ENCODE measurements at regions not wholly inside any gene's neighbourhood (a gene's known extent, or its start where the extent isn't known, plus 50 kb on each side); places are given as distances from the start of the nearest gene placed in this dataset.

DNA sequence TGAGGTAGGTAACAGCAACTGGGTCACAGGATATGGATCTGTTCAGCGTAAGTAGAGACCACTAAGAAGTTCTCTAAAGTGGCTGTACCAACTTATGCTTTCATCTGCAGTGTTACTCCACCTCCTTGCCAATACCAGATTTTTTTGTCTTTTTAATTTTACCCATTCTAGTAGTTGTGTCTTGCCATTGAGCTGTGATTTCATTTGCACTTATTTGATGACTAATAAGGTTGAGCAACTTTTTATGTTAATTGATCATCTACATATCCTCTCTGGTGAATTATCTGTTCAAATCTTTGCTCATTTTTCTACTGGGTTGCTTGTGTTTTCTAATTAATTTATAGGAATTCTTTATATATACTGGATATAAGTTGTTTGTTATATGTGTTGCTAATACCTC is 82.9 kb downstream of the OGFRL1 start:
- Histone ChIP-seq H3K36me3 (no peaks in the 10 kb centered on the region), H3K9ac (no peak overlapping the region), H2AFZ (replicated peaks) (no peak overlapping the region), H3K9me3 (ENCODE audit: low read depth) (no peaks in the 10 kb centered on the region), H3K27ac (no peak overlapping the region), H3K4me1 (no peaks in the 10 kb centered on the region), H3K4me2 (no peak overlapping the region), H3K27me3 (no peaks in the 10 kb centered on the region), H3F3A (ENCODE audit: low read depth) (no peaks in the 10 kb centered on the region), H3K4me3 (no peak overlapping the region), H4K20me1 (ENCODE audit: low read depth) (no peaks in the 10 kb centered on the region), H3K79me2 (ENCODE audit: low read depth) (no peaks in the 10 kb centered on the region)
- no peak overlapping the region for H3K27ac Mint-ChIP-seq
- no peak for DNase-seq (ENCODE audit: low spot score)
- H3K4me1 Mint-ChIP-seq = no peaks in the 10 kb centered on the region
- H3K9me3 Mint-ChIP-seq = no peaks in the 10 kb centered on the region
- H3K36me3 Mint-ChIP-seq = peaks cover 58% of the 10 kb centered on the region
- TF ChIP-seq EZH2phosphoT487 (IDR thresholded peaks at IDR 0.05) = no peak
- no peak for TF ChIP-seq EZH2 (IDR thresholded peaks at IDR 0.05)
- TF ChIP-seq, protein P1, sequence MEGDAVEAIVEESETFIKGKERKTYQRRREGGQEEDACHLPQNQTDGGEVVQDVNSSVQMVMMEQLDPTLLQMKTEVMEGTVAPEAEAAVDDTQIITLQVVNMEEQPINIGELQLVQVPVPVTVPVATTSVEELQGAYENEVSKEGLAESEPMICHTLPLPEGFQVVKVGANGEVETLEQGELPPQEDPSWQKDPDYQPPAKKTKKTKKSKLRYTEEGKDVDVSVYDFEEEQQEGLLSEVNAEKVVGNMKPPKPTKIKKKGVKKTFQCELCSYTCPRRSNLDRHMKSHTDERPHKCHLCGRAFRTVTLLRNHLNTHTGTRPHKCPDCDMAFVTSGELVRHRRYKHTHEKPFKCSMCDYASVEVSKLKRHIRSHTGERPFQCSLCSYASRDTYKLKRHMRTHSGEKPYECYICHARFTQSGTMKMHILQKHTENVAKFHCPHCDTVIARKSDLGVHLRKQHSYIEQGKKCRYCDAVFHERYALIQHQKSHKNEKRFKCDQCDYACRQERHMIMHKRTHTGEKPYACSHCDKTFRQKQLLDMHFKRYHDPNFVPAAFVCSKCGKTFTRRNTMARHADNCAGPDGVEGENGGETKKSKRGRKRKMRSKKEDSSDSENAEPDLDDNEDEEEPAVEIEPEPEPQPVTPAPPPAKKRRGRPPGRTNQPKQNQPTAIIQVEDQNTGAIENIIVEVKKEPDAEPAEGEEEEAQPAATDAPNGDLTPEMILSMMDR (IDR thresholded peaks at IDR 0.05) = no peak
- no peaks in the 10 kb centered on the region for H3K27me3 Mint-ChIP-seq (ENCODE audit: insufficient read depth, low read depth)
- H3K4me3 Mint-ChIP-seq = no peak overlapping the region

DNA sequence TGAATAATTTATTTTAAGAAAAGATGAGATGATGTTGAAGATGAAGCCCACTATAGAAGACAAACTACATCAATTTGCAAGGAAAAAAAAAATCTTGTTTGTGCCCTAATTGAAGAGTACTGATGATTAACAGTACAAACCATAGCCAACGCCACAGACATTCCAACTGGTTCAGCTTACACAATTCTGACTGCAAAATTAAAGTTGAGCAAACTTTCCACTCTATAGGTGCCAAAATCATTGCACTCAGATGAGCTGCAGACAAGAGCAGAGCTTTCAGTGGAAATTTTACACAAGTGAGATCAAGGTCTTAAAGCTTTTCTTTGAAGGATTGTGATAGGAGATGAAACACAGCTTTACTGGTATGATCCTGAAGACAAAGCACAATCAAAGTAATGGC is 85.3 kb downstream of the OGFRL1 start:
- DNase-seq (ENCODE audit: low spot score) = no peak
- no peaks in the 10 kb centered on the region for H3K9me3 Mint-ChIP-seq
- no peak overlapping the region for H3K4me3 Mint-ChIP-seq
- no peaks in the 10 kb centered on the region for H3K27me3 Mint-ChIP-seq (ENCODE audit: insufficient read depth, low read depth)
- H2AFZ ChIP-seq (replicated peaks) = no peak overlapping the region
- TF ChIP-seq EZH2 (IDR thresholded peaks at IDR 0.05) (no peak), EZH2phosphoT487 (IDR thresholded peaks at IDR 0.05) (no peak)
- TF ChIP-seq, protein P1 (IDR thresholded peaks at IDR 0.05) = no peak
- H3F3A ChIP-seq (ENCODE audit: low read depth) = no peaks in the 10 kb centered on the region
- no peaks in the 10 kb centered on the region for H3K79me2 ChIP-seq (ENCODE audit: low read depth)
- H3K9me3 ChIP-seq (ENCODE audit: low read depth) = no peaks in the 10 kb centered on the region
- no peak overlapping the region for H3K4me3 ChIP-seq
- no peaks in the 10 kb centered on the region for H3K4me1 Mint-ChIP-seq
- no peak overlapping the region for H3K27ac ChIP-seq
- no peak overlapping the region for H3K4me2 ChIP-seq
- H3K27ac Mint-ChIP-seq = no peak overlapping the region
- no peaks in the 10 kb centered on the region for H4K20me1 ChIP-seq (ENCODE audit: low read depth)
- no peak overlapping the region for H3K9ac ChIP-seq
- peaks cover 50% of the 10 kb centered on the region for H3K36me3 Mint-ChIP-seq
- no peaks in the 10 kb centered on the region for H3K27me3 ChIP-seq
- no peaks in the 10 kb centered on the region for H3K36me3 ChIP-seq
- H3K4me1 ChIP-seq = no peaks in the 10 kb centered on the region

DNA sequence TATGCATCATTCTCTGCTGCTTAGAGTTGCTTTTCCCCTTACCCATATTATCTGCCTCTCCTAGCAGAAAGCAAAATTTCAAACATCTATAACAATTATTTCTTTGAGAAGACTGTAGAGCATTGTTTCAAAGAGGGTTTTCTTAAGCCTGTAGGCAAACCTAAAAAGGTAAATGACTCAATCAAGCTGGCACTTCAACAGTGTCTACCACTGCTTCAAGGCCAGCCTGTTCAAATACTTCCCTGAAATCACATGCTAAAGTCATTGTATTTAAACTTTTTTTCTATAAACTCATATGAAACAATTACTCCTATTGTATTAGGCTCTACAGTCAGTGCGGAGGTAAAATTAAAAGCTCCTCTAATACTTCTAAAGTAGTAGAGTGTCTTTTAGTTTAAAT is 87.1 kb downstream of the OGFRL1 start:
- Histone ChIP-seq H3F3A (ENCODE audit: low read depth) (no peaks in the 10 kb centered on the region), H3K36me3 (no peaks in the 10 kb centered on the region), H3K4me1 (no peaks in the 10 kb centered on the region), H3K79me2 (ENCODE audit: low read depth) (no peaks in the 10 kb centered on the region), H3K27ac (no peak overlapping the region), H4K20me1 (ENCODE audit: low read depth) (no peaks in the 10 kb centered on the region), H3K9me3 (ENCODE audit: low read depth) (no peaks in the 10 kb centered on the region), H3K9ac (no peak overlapping the region), H3K4me2 (no peak overlapping the region), H3K4me3 (no peak overlapping the region), H2AFZ (replicated peaks) (no peak overlapping the region), H3K27me3 (no peaks in the 10 kb centered on the region)
- Mint-ChIP-seq H3K36me3 (peaks cover 46% of the 10 kb centered on the region), H3K4me1 (no peaks in the 10 kb centered on the region), H3K27ac (no peak overlapping the region), H3K4me3 (no peak overlapping the region), H3K9me3 (no peaks in the 10 kb centered on the region), H3K27me3 (ENCODE audit: insufficient read depth, low read depth) (no peaks in the 10 kb centered on the region)
- no peak for DNase-seq (ENCODE audit: low spot score)
- TF ChIP-seq EZH2phosphoT487 (IDR thresholded peaks at IDR 0.05) (no peak), EZH2 (IDR thresholded peaks at IDR 0.05) (no peak)
- TF ChIP-seq, protein P1 (IDR thresholded peaks at IDR 0.05) = no peak

DNA sequence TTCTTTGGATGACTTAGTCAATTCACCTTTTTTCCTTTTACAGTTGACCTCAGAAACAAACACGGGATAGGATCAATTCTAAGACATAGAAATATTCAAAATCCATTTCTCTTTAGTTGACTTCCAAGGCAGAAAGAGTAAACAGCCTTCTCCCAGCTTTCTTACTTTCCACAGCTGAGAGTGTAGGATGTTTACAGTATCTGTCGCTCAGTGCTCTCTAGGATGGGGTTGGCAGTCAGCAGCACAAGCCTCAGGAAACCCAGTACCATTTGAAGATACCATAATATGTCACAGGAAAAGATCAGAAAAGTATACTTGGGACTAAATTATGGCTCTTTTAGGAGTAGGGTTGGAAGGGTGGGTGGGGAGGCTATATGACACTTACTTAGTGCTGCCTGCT is 88.2 kb downstream of the OGFRL1 start:
- no peak overlapping the region for H3K27ac Mint-ChIP-seq
- Histone ChIP-seq H3F3A (ENCODE audit: low read depth) (no peaks in the 10 kb centered on the region), H3K79me2 (ENCODE audit: low read depth) (no peaks in the 10 kb centered on the region), H3K27ac (no peak overlapping the region), H2AFZ (replicated peaks) (no peak overlapping the region), H3K27me3 (no peaks in the 10 kb centered on the region), H4K20me1 (ENCODE audit: low read depth) (no peaks in the 10 kb centered on the region), H3K4me1 (no peaks in the 10 kb centered on the region), H3K9ac (no peak overlapping the region), H3K36me3 (no peaks in the 10 kb centered on the region), H3K4me3 (no peak overlapping the region), H3K4me2 (no peak overlapping the region), H3K9me3 (ENCODE audit: low read depth) (no peaks in the 10 kb centered on the region)
- TF ChIP-seq EZH2phosphoT487 (IDR thresholded peaks at IDR 0.05) = no peak
- no peak for TF ChIP-seq EZH2 (IDR thresholded peaks at IDR 0.05)
- TF ChIP-seq, protein P1 (IDR thresholded peaks at IDR 0.05) = no peak
- H3K4me3 Mint-ChIP-seq = no peak overlapping the region
- H3K4me1 Mint-ChIP-seq = no peaks in the 10 kb centered on the region
- H3K36me3 Mint-ChIP-seq = peaks cover 41% of the 10 kb centered on the region
- no peaks in the 10 kb centered on the region for H3K9me3 Mint-ChIP-seq
- H3K27me3 Mint-ChIP-seq (ENCODE audit: insufficient read depth, low read depth) = no peaks in the 10 kb centered on the region
- DNase-seq (ENCODE audit: low spot score) = no peak

Data from neural progenitor cell (in vitro differentiated cells).